A673 (cell line): ENCODE measurements at regions not wholly inside any gene's neighbourhood (a gene's known extent, or its start where the extent isn't known, plus 50 kb on each side); places are given as distances from the start of the nearest gene placed in this dataset.

Source experiments
- BruUV-seq: library from RNA; stranded (reverse); fragments of 400-500 nt; replicated peaks from 2 replicates; lab custom pipeline; 2021; lab: Mats Ljungman, UMichigan
- CTCF ChIA-PET: fragments of 300-600 bp; sonication (Branson Sonifier 250); formaldehyde crosslinking; loops from one replicate; lab custom pipeline; 2022; ENCODE audit warnings: antibody characterized with exemption; lab: Charles Lee
- POLR2A ChIA-PET: fragments of 300-600 bp; sonication (Branson Sonifier 250); formaldehyde crosslinking; loops from one replicate; lab custom pipeline; 2022; ENCODE audit warnings: antibody characterized with exemption; ENCODE audit not compliant: low non-redundant PET; lab: Charles Lee
- DNase-seq: peaks from one replicate; pipeline ENCODE4 v3.0.0-alpha.2; 2015; ENCODE audit warnings: low spot score
- H3K27ac ChIP-seq: fragments of 200-600 bp; sonication (generic); 2 replicates; pipeline ENCODE4 v1.5.1; 2016; ENCODE audit warnings: mixed run types, low read depth, mild to moderate bottlenecking, mixed read lengths, antibody characterized with exemption, low read length; ENCODE audit not compliant: poor library complexity, severe bottlenecking
- H3K27me3 ChIP-seq: fragments of 200-600 bp; sonication (generic); replicated peaks from 2 replicates; pipeline ENCODE4 v1.6.1; 2017; ENCODE audit warnings: mixed run types, low read depth, mild to moderate bottlenecking, mixed read lengths, antibody characterized with exemption, low read length; ENCODE audit not compliant: insufficient read depth, poor library complexity
- H3K36me3 ChIP-seq: fragments of 200-600 bp; sonication (generic); 2 replicates; pipeline ENCODE4 v1.6.1; 2016; ENCODE audit warnings: mixed run types, mild to moderate bottlenecking, mixed read lengths, antibody characterized with exemption, low read length; ENCODE audit not compliant: insufficient read depth, poor library complexity, severe bottlenecking
- H3K4me1 ChIP-seq: fragments of 200-600 bp; sonication (generic); 2 replicates; pipeline ENCODE4 v1.6.1; 2017; ENCODE audit warnings: mixed run types, mild to moderate bottlenecking, mixed read lengths, antibody characterized with exemption, low read length; ENCODE audit not compliant: insufficient read depth, poor library complexity, severe bottlenecking
- H3K4me3 ChIP-seq: fragments of 200-600 bp; sonication (generic); 2 replicates; pipeline ENCODE4 v1.5.1; 2016; ENCODE audit warnings: low read depth, mixed run types, mild to moderate bottlenecking, mixed read lengths, low read length; ENCODE audit not compliant: poor library complexity, severe bottlenecking
- H3K9me3 ChIP-seq: fragments of 200-600 bp; sonication (generic); 2 replicates; pipeline ENCODE4 v1.6.1; 2016; ENCODE audit warnings: mixed run types, low read depth, mild to moderate bottlenecking, mixed read lengths, antibody characterized with exemption, low read length; ENCODE audit not compliant: poor library complexity, severe bottlenecking
- CTCF ChIP-seq: fragments of 300-800, 200-600 bp; sonication (generic); conservative IDR thresholded peaks from 2 replicates; pipeline ENCODE4 v1.5.1; 2017; ENCODE audit warnings: low read depth, mild to moderate bottlenecking, antibody characterized with exemption, low read length, moderate library complexity, mixed read lengths
- EZH2 ChIP-seq: fragments of 200-600 bp; sonication (generic); IDR thresholded peaks from 2 replicates; pipeline ENCODE4 v1.6.1; 2017; ENCODE audit warnings: borderline replicate concordance, low read depth, mild to moderate bottlenecking, mixed read lengths, antibody characterized with exemption, low read length; ENCODE audit not compliant: poor library complexity, severe bottlenecking
- intact Hi-C: fragments of 100-400 bp; cut with micrococcal nuclease; formaldehyde crosslinking; loops from one replicate; pipeline ENCODE4 v1.10.0; 2022; ENCODE audit not compliant: unreplicated experiment

DNA sequence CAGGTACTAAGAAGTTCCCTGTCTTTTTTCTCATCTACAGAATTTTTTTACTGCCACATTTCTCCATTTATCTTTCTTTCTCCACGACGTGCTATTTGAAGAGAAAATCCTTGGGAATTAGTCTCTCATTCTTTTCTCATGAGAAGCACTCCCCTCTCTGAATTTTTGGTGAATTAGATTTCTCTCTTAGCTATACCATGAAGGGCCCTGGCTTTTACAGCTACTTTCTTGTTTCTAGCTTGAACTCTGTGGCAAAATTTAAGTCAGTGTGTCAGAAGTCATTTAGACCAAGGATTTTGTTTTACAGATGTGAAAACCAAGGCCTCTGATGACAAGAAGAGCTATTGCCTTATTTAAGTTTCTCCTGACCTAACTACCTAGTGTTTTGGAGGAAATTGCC, 213.1 kb downstream of the AEBP2 start:
- DNase-seq, result no peak
- Histone ChIP-seq H3K36me3 (no peaks in the 10 kb centered on the region), H3K9me3 (peaks cover 1% of the 10 kb centered on the region), H3K27me3 (no peaks in the 10 kb centered on the region), H3K27ac (no peak overlapping the region), H3K4me1 (peaks cover 5% of the 10 kb centered on the region), H3K4me3 (no peak overlapping the region)
- no peak for TF ChIP-seq CTCF
- TF ChIP-seq EZH2, result no peak
- CTCF ChIA-PET, result no interaction called here
- intact Hi-C loops, result no loop called here
- BruUV-seq, result no TSS peak
- POLR2A ChIA-PET, result no interaction called here

- DNase-seq, result no peak
- H3K36me3 ChIP-seq, result no peaks in the 10 kb centered on the region
- CTCF ChIA-PET, result no interaction called here
These were observed 215.5 kb downstream of the AEBP2 start for GRCh38 chr12:19654650-19655376.

GRCh38 chr12:19657118-19657731, 217.9 kb downstream of the AEBP2 start:
- H3K4me1 ChIP-seq, result no peaks in the 10 kb centered on the region
- no peaks in the 10 kb centered on the region for H3K36me3 ChIP-seq
- ChIA-PET CTCF (no interaction called here), POLR2A (no interaction called here)
- TF ChIP-seq CTCF, result no peak
- TF ChIP-seq EZH2, result no peak
- H3K27ac ChIP-seq, result no peak overlapping the region
- H3K4me3 ChIP-seq, result no peak overlapping the region
- intact Hi-C loops, result no loop called here
- no peak for DNase-seq
- no peaks in the 10 kb centered on the region for H3K9me3 ChIP-seq
- H3K27me3 ChIP-seq, result no peaks in the 10 kb centered on the region
- BruUV-seq, result no TSS peak

More at GRCh38 chr12:19654650-19655376, 215.5 kb downstream of the AEBP2 start:
- Histone ChIP-seq H3K9me3 (no peaks in the 10 kb centered on the region), H3K27me3 (no peaks in the 10 kb centered on the region), H3K4me3 (no peak overlapping the region), H3K27ac (no peak overlapping the region), H3K4me1 (no peaks in the 10 kb centered on the region)
- TF ChIP-seq EZH2 (no peak), CTCF (no peak)
- intact Hi-C loops, result no loop called here
- POLR2A ChIA-PET, result no interaction called here
- BruUV-seq, result no TSS peak
